Gastrocnemius medialis (tissue), 4 donors: ENCODE measurements at regions not wholly inside any gene's neighbourhood (a gene's known extent, or its start where the extent isn't known, plus 50 kb on each side); places are given as distances from the start of the nearest gene placed in this dataset.

Source experiments
- ATAC-seq, 2 donors: fragments of 150-250 bp; one replicate each; pipeline ENCODE4 v1.9.1; 2016
- DNase-seq, 2 donors: peaks; one replicate each; pipeline ENCODE4 v3.0.0-alpha.2; 2019
- H3K27ac ChIP-seq, 4 donors: fragments of 200-600 bp; sonication (generic); 1 replicate in 1 of 4; 2 replicates in 3 of 4; pipeline ENCODE4 v1.5.1; 2016 to 2018; ENCODE audit warnings: mild to moderate bottlenecking in 2 of 4, moderate library complexity in 1 of 4
- H3K27me3 ChIP-seq, 3 donors: fragments of 200-600 bp; sonication (generic) in 2 of 3; 1 replicate in 1 of 3; 2 replicates in 2 of 3; pipeline versions ENCODE4 v1.5.1 to v1.6.0; 2016 to 2019; ENCODE audit warnings: mild to moderate bottlenecking in 1 of 3, moderate library complexity in 1 of 3
- H3K36me3 ChIP-seq, 2 donors: fragments of 200-600 bp; sonication (generic) in 1 of 2; one replicate each; pipeline ENCODE4 v1.5.1; 2017 to 2018
- H3K4me1 ChIP-seq, 2 donors: fragments of 200-600 bp; sonication (generic) in 1 of 2; one replicate each; pipeline ENCODE4 v1.5.1; 2016 to 2017; ENCODE audit warnings: mild to moderate bottlenecking in 2 of 2
- H3K4me3 ChIP-seq, 4 donors: fragments of 200-600 bp; sonication (generic) in 3 of 4; 1 replicate in 1 of 4; 2 replicates in 3 of 4; pipeline ENCODE4 v1.5.1; 2016 to 2019; ENCODE audit warnings: mild to moderate bottlenecking in 2 of 4
- H3K9me3 ChIP-seq, 3 donors: fragments of 200-600 bp; sonication (generic) in 2 of 3; 1 replicate in 1 of 3; 2 replicates in 2 of 3; pipeline ENCODE4 v1.5.1; 2016 to 2019
- CTCF ChIP-seq, 5 experiments: fragments of 450-650 bp in 3 of 5; fragments of 200-600 bp in 2 of 5; sonication (generic) in 2 of 5; IDR thresholded peaks in 4 of 5; conservative IDR thresholded peaks in 1 of 5; 1 replicate in 4 of 5; 2 replicates in 1 of 5; pipeline ENCODE4 v1.5.1; 2016 to 2019; ENCODE audit warnings: antibody characterized with exemption in 5 of 5, mild to moderate bottlenecking in 3 of 5, moderate library complexity in 3 of 5
- POLR2A ChIP-seq, 2 donors: fragments of 450-650 bp; IDR thresholded peaks; one replicate each; pipeline ENCODE4 v1.6.1; 2017; ENCODE audit warnings: antibody characterized with exemption in 2 of 2, mild to moderate bottlenecking in 2 of 2, moderate library complexity in 2 of 2
- in situ Hi-C, 4 donors: fragments of 200-750 bp; cut with MboI; loops; one replicate each; pipeline versions ENCODE4 v1.15.0 to v1.8.0; 2017; ENCODE audit warnings: low sequenced_read_pairs in 4 of 4
- intact Hi-C: fragments of 100-400 bp; cut with DNase I; formaldehyde crosslinking; loops from one replicate; pipeline ENCODE4 v1.15.1; 2023; ENCODE audit warnings: low total_unique reads

GRCh38 chr5:175129121-175129520 lies 314.9 kb downstream of the DRD1 start:
- Histone ChIP-seq H3K27me3 (no peaks in the 10 kb centered on the region), H3K9me3 (no peaks in the 10 kb centered on the region), H3K27ac (no peak overlapping the region), H3K4me1 (no peaks in the 10 kb centered on the region), H3K36me3 (no peaks in the 10 kb centered on the region), H3K4me3 (no peak overlapping the region)
- no peak for DNase-seq
- in situ Hi-C loops, result no loop called here
- intact Hi-C loops, result no loop called here
- ATAC-seq, result no peak
- TF ChIP-seq POLR2A (IDR thresholded peaks at IDR 0.05) (no peak), CTCF (IDR thresholded peaks at IDR 0.05 in 4 of 5, conservative IDR thresholded peaks at IDR 0.05 in 1 of 5) (no peak)

GRCh38 chr5:175124821-175125220 lies 319.2 kb downstream of the DRD1 start:
- H3K4me3 ChIP-seq, result no peak overlapping the region
- in situ Hi-C loops (no loop called here), intact Hi-C loops (no loop called here)
- no peaks in the 10 kb centered on the region for H3K9me3 ChIP-seq
- DNase-seq (no peak), ATAC-seq (no peak)
- H3K36me3 ChIP-seq, result no peaks in the 10 kb centered on the region
- no peaks in the 10 kb centered on the region for H3K4me1 ChIP-seq
- no peak overlapping the region for H3K27ac ChIP-seq
- H3K27me3 ChIP-seq, result no peaks in the 10 kb centered on the region
- no peak for TF ChIP-seq CTCF (IDR thresholded peaks at IDR 0.05 in 4 of 5, conservative IDR thresholded peaks at IDR 0.05 in 1 of 5)
- no peak for TF ChIP-seq POLR2A (IDR thresholded peaks at IDR 0.05)

- Histone ChIP-seq H3K27me3 (no peaks in the 10 kb centered on the region), H3K4me1 (no peaks in the 10 kb centered on the region), H3K4me3 (no peak overlapping the region), H3K9me3 (no peaks in the 10 kb centered on the region), H3K27ac (no peak overlapping the region), H3K36me3 (no peaks in the 10 kb centered on the region)
- no peak for DNase-seq
- intact Hi-C loops, result no loop called here
- ATAC-seq, result no peak
- in situ Hi-C loops, result no loop called here
- TF ChIP-seq CTCF (IDR thresholded peaks at IDR 0.05 in 4 of 5, conservative IDR thresholded peaks at IDR 0.05 in 1 of 5), result no peak
- no peak for TF ChIP-seq POLR2A (IDR thresholded peaks at IDR 0.05)
These were observed 319.6 kb downstream of the DRD1 start for GRCh38 chr5:175124251-175124813.

GRCh38 chr5:175123542-175123941 lies 320.4 kb downstream of the DRD1 start:
- DNase-seq (no peak), ATAC-seq (no peak)
- H3K4me1 ChIP-seq, result no peaks in the 10 kb centered on the region
- TF ChIP-seq POLR2A (IDR thresholded peaks at IDR 0.05) (no peak), CTCF (IDR thresholded peaks at IDR 0.05 in 4 of 5, conservative IDR thresholded peaks at IDR 0.05 in 1 of 5) (no peak)
- in situ Hi-C loops (no loop called here), intact Hi-C loops (no loop called here)
- no peak overlapping the region for H3K4me3 ChIP-seq
- no peak overlapping the region for H3K27ac ChIP-seq
- no peaks in the 10 kb centered on the region for H3K9me3 ChIP-seq
- no peaks in the 10 kb centered on the region for H3K36me3 ChIP-seq
- no peaks in the 10 kb centered on the region for H3K27me3 ChIP-seq

- Histone ChIP-seq H3K9me3 (no peaks in the 10 kb centered on the region), H3K27ac (no peak overlapping the region), H3K36me3 (no peaks in the 10 kb centered on the region), H3K27me3 (no peaks in the 10 kb centered on the region), H3K4me3 (no peak overlapping the region), H3K4me1 (no peaks in the 10 kb centered on the region)
- intact Hi-C loops (no loop called here), in situ Hi-C loops (no loop called here)
- TF ChIP-seq CTCF (IDR thresholded peaks at IDR 0.05 in 4 of 5, conservative IDR thresholded peaks at IDR 0.05 in 1 of 5), result no peak
- no peak for TF ChIP-seq POLR2A (IDR thresholded peaks at IDR 0.05)
- DNase-seq, result no peak
- ATAC-seq, result no peak
These were observed 322.5 kb downstream of the DRD1 start for GRCh38 chr5:175121457-175121856.
